Pancreas (tissue), 10 donors: ENCODE measurements at regions not wholly inside any gene's neighbourhood (a gene's known extent, or its start where the extent isn't known, plus 50 kb on each side); places are given as distances from the start of the nearest gene placed in this dataset.
A peak's percentile ranks its signal among the peaks of the same experiment; 100 is the strongest.

ENCODE experiments used
- ATAC-seq, 4 donors: fragments of 200-7000 bp; cut with Tn5 transposase; one replicate each; pipeline versions ENCODE4 v1.8.0 to v1.9.1; 2020; ENCODE audit warnings: mild to moderate bottlenecking in 4 of 4, moderate library complexity in 4 of 4
- DNase-seq, 6 donors: peaks; one replicate each; pipeline ENCODE4 v3.0.0-alpha.2; 2020
- FAIRE-seq: peaks from 2 replicates; lab custom pipeline; 2012; peaks lifted over from hg19 to GRCh38; lab: Jason Lieb, UNC
- H3K27ac ChIP-seq, 4 donors: fragments of 200-600 bp; sonication (generic); 1 replicate in 3 of 4; 2 replicates in 1 of 4; pipeline versions ENCODE4 v1.5.0 to v1.8.0; 2020
- H3K27me3 ChIP-seq, 4 donors: fragments of 200-600 bp; one replicate each; pipeline ENCODE4 v1.8.0; 2021
- H3K36me3 ChIP-seq, 3 donors: fragments of 200-600 bp; sonication (generic) in 1 of 3; one replicate each; pipeline versions ENCODE4 v1.5.0 to v1.8.0; 2020 to 2021
- H3K4me1 ChIP-seq, 3 donors: fragments of 200-600 bp; one replicate each; pipeline ENCODE4 v1.8.0; 2021
- H3K4me3 ChIP-seq, 4 donors: fragments of 200-600 bp; sonication (generic) in 2 of 4; one replicate each; pipeline versions ENCODE4 v1.5.0 to v1.8.0; 2020 to 2021
- H3K9me3 ChIP-seq, 4 donors: fragments of 200-600 bp; one replicate each; pipeline ENCODE4 v1.8.0; 2021
- CTCF ChIP-seq, 4 donors: fragments of 200-600 bp; sonication (generic) in 3 of 4; IDR thresholded peaks; one replicate each; pipeline versions ENCODE4 v1.5.0 to v1.8.0; 2021; ENCODE audit warnings: antibody characterized with exemption in 4 of 4
- WGBS, 2 donors: extraction: QIAGEN DNeasy Blood & Tissue Kit; methylation state at CpG; one replicate each; pipeline ENCODE4 v1.1.7; 2013; 5-methylcytosine and 5-hydroxymethylcytosine counted together
- intact Hi-C, 3 donors: fragments of 100-400 bp; cut with DNase I; formaldehyde crosslinking; loops; one replicate each; pipeline versions ENCODE4 v1.11.1 to v1.14.2; 2022
- donor health status: healthy with polysubstance abuse.
- donor health status: DM: no; HTN: no; CAD: no; lungs with moderate emphysema.
- donor health status: DM: no; HTN: no; CAD: no.
- donor health status: control.
- donor health status: control.
- donor health status: Bipolar disorder and iron deficiency.
- donor health status: DM: yes; HTN: yes; CAD: no.
- donor health status: DM: no; HTN: no; CAD: no.
- donor health status: DM: no; HTN: no; CAD: no.
- donor health status: DM: yes; HTN: yes; CAD: no.

GRCh38 chr22:48840112-48840949 lies 987.3 kb downstream of the BRD1 start:
- WGBS, 2 donors: 54 to 72% methylated on average over 16 of the region's 16 CpGs
- no peak overlapping the region for H3K4me3 ChIP-seq
- no peaks in the 10 kb centered on the region for H3K27me3 ChIP-seq
- H3K36me3 ChIP-seq: no peaks in the 10 kb centered on the region
- H3K4me1 ChIP-seq: no peaks in the 10 kb centered on the region
- no peaks in the 10 kb centered on the region for H3K9me3 ChIP-seq
- no peak overlapping the region for H3K27ac ChIP-seq
- DNase-seq (peak in 1 of 6 donors; percentile 30), ATAC-seq (no peak), FAIRE-seq (no peak)
- TF ChIP-seq CTCF (IDR thresholded peaks at IDR 0.05): no peak
- intact Hi-C loops: no loop called here

GRCh38 chr22:48838846-48839730 lies 988.6 kb downstream of the BRD1 start:
- no peak for TF ChIP-seq CTCF (IDR thresholded peaks at IDR 0.05)
- 46 to 54% methylated on average over 17 to 19 of the region's 19 CpGs for WGBS, 2 donors
- Histone ChIP-seq H3K36me3 (no peaks in the 10 kb centered on the region), H3K4me3 (no peak overlapping the region), H3K4me1 (no peaks in the 10 kb centered on the region), H3K9me3 (no peaks in the 10 kb centered on the region), H3K27me3 (peaks cover 0 to 4% (median 0%) of the 10 kb centered on the region in 4 donors), H3K27ac (no peak overlapping the region)
- ATAC-seq: no peak
- intact Hi-C loops: no loop called here
- no peak for FAIRE-seq
- peak in 1 of 6 donors; percentile 28 for DNase-seq

- no peak for ATAC-seq
- Histone ChIP-seq H3K27me3 (peaks cover 0 to 8% (median 0%) of the 10 kb centered on the region in 4 donors), H3K9me3 (no peaks in the 10 kb centered on the region), H3K36me3 (no peaks in the 10 kb centered on the region), H3K4me1 (no peaks in the 10 kb centered on the region), H3K4me3 (no peak overlapping the region), H3K27ac (no peak overlapping the region)
- intact Hi-C loops: no loop called here
- peak in 1 of 6 donors; percentile 30 for DNase-seq
- 59 to 71% methylated on average over 16 of the region's 16 CpGs for WGBS, 2 donors
- TF ChIP-seq CTCF (IDR thresholded peaks at IDR 0.05): no peak
- FAIRE-seq: no peak
Measured at GRCh38 chr22:48838376-48838775, 989.3 kb downstream of the BRD1 start.

GRCh38 chr22:48837341-48837935 lies 990.2 kb downstream of the BRD1 start:
- Histone ChIP-seq H3K27me3 (peaks cover 0 to 8% (median 0%) of the 10 kb centered on the region in 4 donors), H3K36me3 (no peaks in the 10 kb centered on the region), H3K4me1 (no peaks in the 10 kb centered on the region), H3K27ac (no peak overlapping the region), H3K4me3 (no peak overlapping the region), H3K9me3 (no peaks in the 10 kb centered on the region)
- FAIRE-seq: no peak
- 54 to 67% methylated on average over 16 of the region's 16 CpGs for WGBS, 2 donors
- no peak for TF ChIP-seq CTCF (IDR thresholded peaks at IDR 0.05)
- no peak for ATAC-seq
- DNase-seq: peak in 1 of 6 donors; percentile 30
- intact Hi-C loops: no loop called here
